ENCODE measurements at regions not wholly inside any gene's neighbourhood (a gene's known extent, or its start where the extent isn't known, plus 50 kb on each side); places are given as distances from the start of the nearest gene placed in this dataset.

DNA sequence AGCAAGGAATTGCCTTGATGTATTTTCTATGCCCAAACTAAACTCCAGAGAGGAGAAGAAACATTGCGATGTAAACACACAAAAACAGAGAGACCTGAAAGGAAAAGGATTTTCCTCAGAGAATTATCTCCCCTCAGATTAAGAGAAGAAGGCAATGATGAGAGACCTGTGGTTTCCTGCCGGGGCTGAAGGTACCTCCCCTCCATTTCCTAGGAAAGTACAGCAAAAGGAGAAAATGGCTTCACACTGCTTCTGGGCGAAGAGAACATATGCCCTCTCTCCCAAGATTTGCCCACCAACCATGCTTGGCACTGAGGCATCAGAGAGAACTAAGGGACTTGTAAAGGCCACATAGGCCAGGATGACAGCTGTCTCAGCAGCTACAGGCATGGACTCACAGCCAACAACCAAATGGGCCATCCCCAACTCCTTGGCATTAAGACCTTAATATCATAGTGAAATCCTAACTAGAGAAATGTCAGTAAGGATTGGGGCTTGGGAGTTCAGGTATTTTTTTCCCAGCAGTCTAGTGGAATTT is 523.0 kb downstream of the PTPRC start:
- DNase-seq (ENCODE audit: low spot score) = no peak

DNA sequence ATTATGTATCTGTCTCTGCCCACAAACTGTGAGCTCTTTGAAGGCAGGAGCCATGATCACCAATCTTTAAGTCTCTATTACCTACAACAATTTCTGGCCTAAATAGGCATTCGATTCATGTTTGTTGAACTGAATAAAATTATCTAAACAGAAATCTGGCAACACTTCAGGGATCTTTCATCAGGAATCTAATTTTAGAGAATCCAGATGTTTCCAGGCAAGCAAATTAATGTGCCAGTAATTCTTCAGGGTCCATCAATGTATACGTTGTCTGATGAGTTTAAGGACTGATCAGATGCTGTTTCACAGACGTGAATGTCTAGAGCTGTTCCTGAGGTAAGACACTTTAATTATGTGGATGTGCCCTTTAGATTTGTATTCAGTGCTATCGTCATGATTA is 524.4 kb downstream of the PTPRC start:
- no peak for DNase-seq (ENCODE audit: low spot score)

DNA sequence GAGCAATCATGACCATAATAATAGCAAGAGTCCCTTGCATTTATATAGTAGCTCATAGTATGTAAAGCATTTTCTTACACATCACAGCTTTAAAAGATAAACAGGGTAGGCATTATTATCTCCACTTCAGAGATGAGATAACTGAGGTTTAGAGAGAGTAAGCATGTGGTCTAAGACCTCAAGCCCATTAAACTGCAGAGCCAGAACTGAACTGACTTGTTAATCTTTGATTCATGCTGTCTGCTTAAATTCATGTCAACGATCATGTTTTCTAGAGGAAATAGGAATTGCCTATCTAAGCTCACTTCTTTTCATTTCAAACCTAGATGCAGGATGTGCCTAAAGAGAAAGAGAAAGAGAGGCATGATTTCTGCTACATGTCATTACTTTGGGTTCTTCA is 524.8 kb downstream of the PTPRC start:
- DNase-seq (ENCODE audit: low spot score) = no peak

DNA sequence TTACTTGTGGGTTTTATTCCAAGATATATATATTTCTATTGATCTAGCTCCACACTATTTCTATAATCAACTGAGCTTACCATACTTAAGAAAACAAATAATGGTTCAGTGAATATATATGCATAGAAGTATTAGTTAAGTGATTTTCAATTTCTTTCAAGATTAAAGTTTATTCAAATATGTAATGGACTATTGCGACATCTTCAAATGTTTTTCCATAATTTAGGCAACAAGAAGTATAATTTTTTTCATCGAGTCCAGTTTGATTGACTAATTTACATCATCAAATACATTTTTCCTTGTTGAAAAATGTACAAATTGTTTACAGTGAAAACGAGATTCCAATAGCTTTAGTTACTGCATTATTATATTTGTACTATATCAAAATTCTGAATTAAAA is 528.6 kb downstream of the PTPRC start:
- no peak for DNase-seq (ENCODE audit: low spot score)

DNA sequence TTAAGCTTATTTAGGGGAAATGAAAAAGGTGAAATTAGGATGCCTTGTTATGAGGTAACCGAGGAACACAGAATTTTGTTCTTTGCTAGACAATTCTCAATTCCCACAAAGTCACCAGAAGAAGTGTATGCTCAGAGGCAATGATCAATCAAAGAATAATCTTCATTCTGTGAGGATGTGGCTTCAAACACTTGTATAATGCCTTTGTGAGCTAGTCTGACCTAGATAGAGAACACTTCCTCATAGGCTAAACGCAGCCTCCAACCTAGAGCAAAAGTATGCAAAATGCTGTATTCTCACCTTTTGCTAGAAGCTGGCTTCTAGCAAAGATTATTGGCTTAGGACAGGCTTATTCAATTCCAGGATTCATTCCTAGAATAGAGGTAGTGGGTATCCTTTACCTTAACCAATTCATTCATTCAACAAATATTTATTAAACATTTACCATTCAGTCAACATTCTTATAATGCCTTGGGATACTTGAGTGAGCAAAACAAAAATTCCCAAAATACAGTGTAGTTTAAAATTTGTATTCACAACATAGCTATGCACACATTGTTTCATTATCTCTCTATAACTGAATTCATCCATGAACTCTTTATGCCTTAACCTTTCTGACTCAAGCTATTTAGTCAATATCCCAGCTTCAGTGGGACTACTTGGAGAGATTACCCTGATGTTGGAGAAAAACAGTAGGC is 530.2 kb downstream of the PTPRC start:
- DNase-seq (ENCODE audit: low spot score) = no peak

DNA sequence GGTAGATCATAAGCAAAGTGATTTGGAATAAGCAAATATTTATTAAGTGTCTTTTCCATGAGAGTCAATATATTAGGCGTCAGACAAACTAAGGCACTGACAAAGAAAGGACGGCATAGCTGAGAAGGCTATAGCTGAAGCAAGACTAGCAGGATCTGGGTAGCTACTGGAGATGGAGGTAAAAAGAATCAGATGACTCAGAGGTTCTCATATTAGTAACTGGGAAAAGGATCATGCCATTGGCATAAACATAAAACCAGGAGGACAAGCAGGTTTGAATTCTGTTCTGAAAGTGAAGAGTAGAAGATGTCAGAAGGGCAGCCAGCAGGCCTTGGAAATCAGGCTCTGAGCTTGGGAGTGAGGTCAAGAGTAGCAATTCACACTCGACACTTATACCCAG is 531.9 kb downstream of the PTPRC start:
- DNase-seq (ENCODE audit: low spot score) = no peak

DNA sequence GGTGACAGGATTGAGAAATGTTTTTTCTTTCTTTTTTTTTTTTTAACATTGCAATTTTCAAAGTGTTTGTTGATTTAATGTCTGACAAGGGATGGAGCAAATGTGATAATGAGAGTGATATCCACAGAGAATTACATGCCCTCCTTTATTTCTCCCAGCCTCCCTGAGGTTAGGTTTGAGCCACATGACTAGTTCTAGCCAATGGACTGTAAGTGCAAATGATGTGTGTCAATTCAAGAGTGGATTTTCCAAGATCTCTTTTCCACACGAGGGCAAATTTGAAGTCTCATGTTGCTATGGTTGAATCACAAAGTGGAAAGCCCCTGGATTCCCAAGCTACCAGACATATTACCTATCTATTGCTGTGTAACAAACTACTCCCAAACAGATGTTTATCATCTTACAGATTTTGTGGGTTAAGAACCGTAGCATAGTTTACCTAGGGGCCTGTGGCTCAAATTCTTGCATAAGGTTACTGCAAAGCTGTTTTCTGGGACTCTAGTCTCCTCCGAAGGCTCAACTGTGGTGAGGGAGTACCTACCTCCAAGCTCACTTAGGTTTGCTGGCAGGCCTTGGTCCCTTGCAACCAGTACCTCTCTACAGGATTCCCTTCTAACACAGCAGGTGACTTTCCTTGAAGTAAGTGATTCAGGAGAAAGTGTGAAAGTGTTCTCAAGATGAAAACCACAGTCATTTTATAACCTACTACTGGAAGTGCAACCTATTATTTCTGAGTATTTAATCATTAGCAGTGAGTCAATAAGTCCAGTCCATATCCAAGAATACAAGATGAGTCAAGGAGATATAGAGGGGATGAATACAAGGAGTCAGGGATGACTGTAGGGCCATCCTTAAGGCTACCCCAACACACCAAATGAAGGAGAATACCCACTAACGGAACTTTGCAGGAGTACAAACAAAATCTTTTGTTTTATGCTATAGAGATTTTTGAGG is 533.6 kb downstream of the PTPRC start:
- no peak for DNase-seq (ENCODE audit: low spot score)

DNA sequence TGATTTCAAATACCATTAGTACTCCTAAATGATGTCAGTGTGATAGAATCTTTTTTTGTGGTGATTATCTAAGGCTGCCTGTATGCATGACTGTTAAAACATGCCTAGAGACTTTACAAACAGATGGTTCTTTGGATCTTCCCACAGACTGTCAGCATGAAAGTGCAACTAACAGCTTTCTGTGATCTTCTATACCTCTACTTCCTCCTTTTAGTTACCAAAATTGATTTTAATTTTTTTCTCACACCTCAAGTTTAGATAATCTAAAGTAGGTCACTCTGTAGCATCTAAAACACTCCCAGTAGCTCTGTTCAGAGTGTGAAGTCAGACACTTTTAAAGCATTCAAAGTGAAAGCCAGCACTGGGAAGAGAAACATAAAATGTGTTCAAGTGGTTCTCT is 534.5 kb downstream of the PTPRC start:
- no peak for DNase-seq (ENCODE audit: low spot score)

DNA sequence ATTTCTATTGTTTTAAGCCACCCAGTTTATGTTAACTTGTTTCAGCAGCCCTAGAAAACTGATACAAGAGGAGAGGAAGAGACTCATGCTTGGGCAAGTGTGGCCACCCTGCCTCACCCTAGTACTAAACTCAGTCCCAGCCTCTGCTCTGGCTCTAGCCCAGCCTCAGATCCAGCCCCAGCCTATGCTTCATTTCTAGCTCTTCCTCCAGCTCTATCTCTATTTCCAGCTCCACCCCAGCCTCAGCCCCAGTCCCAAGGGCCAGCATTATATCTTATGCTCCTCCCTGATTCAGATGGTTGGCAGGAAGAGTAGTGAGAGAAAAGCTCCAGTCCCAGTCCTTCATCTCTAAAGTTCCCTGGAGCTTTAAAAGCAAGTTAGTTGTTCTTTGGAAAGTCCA is 535.5 kb downstream of the PTPRC start:
- DNase-seq (ENCODE audit: low spot score) = no peak

DNA sequence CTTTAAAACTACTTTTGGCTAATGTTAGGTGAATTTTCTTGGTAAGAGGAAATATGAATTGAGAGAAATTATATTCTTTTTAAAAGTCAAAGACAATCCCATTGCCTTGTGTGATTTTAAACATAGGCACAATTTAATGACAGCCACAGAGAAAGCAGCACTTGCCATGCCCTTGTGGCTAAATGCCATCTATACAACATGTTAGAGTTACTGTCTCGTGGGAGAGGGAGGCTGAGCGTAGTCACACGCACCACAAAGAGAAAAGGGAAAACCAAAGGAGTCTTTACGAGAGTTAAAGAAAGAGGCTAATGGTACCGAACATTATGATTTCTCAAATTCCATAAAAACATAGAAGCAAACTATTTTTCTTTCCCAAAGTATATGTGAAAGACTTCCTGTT is 537.9 kb downstream of the PTPRC start:
- DNase-seq (ENCODE audit: low spot score) = no peak

DNA sequence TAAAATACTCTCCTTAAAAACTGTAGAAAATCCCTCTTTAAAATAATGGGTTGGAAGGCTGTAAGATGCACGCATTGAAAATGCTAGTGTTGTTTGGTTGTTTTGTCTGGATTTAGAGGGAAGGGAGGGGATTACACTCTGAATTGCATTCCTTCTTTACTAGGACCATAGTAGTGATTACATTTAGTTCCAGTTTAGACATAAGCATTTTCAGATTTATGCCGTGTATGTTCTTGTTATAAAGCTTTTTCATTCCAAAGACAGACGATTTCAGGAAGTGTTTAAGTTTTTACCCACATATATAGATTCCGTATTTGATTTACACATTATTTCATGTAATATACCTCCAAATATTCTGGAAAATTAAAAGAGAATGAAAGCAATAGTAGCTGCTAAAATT is 538.4 kb downstream of the PTPRC start:
- no peak for DNase-seq (ENCODE audit: low spot score)

DNA sequence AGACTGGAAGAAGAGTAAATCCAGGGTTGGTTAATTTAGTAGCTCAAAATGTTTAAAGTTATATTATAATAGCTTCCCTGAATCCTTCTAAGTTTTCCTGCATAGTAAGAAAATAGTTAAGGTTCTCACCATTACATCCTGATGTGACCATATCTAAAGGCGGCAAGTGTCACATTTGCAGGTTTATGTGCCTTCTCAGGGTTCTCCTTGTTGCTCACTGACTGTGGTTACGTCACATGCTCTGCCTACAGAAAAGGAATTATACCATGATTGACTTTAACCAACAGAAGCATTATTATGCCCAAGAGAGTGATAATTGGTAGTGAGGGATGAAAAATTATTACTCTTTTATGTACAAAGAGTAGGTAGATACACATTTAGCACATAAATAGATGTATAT is 539.8 kb downstream of the PTPRC start:
- no peak for DNase-seq (ENCODE audit: low spot score)

DNA sequence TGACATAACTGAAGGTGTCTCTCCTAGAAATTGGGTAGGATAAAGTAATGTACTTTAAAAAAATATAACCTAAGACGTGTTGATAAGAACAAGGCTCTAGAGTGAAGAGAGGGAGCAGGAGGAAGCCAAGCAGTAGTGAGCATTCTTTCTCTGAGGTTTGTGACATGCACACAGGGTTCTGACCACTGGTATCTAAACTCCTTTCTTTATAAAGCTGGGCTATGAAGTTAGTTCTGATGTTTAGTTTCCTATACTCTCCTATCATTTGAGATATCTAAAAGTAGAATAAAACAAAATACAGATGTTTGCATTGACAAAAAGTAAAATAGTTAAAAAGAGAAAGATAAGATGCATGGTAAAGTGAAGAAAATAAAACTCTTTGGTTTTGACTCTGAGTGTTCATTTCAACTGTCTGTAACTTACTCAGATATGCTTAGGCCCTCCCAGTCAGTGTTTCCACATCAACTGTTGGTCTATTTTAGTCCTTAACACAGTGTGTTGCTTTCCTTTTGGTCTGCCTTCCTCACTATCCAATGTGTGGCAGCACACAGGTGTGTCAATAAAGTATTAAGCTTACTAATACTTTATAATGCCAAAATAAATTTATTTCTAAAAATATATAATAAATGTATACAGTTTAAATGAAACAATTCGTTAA is 543.5 kb downstream of the PTPRC start:
- DNase-seq (ENCODE audit: low spot score) = no peak

DNA sequence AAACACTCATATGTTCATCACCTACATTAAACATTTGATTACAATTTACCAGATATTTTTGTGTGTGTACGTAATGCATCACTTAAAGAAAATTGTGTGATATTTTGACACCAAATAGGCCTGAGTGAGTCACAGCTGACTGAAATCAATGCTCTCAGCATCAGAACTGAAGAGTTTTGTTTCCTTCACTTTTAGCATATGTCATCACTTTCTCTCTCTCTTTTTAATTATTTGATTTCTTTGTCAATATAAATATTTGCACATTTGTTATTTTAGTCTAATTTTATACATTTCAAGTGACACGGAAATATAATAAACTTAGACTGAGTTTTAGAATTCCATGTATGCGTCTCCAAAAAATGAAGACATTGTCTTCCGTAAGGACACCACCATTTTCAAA is 545.3 kb downstream of the PTPRC start:
- DNase-seq (ENCODE audit: low spot score) = no peak

DNA sequence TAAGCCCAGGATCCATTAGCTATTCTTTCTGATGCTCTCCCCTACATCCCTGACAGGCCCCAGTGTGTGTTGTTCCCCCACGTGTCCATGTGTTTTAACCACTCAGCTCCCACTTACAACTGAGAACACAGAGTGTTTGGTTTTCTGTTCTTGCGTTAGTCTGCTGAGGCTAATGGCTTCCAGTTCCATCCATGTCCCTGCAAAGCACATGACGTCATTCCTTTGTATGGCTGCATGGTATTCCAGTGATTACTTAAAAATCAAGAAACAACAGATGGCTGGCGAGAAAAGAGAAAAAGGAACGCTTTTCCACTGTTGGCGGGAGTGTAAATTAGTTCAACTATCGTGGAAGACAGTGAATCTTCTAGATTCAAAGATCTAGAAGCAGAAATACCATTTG is 556.0 kb downstream of the PTPRC start:
- no peak for DNase-seq (ENCODE audit: low spot score)

DNA sequence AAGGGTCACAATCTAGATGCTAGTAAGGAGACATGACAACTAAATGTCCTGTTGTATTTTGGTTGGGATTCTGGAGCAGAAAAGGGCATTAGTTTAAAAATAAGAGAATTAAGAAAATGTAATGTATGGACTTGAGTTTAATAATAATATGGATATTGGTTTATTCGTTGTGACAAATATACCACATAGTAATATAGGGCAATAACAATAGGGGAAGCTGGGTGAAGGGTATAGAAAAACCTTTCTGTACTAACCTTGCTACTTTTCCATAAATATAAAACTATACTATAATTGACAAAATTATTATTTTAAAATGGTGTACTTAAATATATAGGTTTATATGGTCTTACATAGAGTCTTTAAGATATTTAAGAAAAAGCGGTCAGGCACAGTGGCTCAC is 558.9 kb downstream of the PTPRC start:
- no peak for DNase-seq (ENCODE audit: low spot score)

DNA sequence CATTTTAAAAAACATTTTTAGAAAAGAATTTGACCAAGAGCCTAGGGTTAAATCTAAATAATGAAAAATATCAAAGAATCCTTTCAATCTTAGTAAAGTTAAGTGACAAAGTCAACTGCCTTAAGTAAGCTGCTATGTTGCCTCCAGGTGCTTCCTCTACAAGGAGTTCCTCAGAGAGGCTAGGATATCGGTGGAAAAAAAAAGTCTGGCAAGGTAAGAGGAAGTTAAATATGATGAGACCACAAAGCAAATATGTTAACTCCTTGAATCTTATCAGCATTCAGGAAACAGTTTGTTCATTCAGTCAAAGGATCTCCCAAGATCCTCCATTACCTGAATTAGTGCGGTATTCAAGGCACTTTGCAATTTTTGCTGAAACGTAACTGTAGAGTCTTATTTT is 563.5 kb downstream of the PTPRC start:
- DNase-seq (ENCODE audit: low spot score) = no peak

DNA sequence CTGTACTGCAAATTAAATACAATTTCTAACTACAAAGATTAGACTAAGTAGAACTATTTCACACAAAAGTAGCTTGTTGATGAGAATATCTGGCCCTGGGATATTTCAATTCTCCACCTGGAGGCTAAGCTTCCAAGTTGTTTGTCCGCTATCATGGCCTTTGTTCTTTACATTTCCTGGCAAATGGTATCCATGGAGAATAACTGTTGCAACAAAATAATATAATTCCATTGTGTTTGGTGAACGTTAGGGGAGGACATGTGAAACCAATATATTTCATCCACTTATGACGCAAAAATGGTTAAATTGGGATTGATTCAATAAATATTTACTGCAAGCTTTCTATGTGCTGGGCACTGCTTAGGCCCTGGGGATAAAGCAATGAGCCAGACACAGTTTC is 565.4 kb downstream of the PTPRC start:
- no peak for DNase-seq (ENCODE audit: low spot score)

DNA sequence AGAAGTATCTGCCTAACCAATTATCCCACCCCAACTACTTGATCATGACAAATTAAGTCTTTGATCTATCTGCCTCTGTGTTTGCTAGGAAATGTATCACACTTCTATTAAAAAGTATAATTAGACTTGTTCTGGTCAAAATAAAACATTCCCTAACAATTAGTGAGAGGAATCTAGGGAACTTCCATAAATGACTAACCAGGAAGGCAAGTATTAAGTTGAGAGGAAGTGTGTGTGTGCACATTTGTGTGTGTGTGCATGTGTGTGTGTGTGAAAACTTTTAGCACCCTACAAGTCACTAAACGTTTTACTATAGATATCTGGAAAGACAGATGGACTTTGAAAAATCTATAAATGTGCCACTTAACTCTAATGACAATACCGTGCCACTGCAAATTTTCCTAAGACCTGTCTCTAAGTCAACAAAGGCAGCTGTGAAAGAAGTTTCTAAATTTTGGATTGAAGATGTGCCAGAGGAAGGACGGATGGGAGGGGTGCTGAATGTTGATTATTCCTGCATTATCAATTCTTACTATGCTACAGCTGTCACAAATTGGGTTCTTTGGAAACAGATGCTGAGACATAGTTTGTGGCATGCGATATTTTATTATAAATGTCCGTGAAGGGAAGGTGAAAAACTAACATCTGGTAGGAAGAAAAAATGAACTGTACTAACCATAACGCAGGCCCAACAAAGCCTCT is 567.1 kb downstream of the PTPRC start:
- no peak for DNase-seq (ENCODE audit: low spot score)

DNA sequence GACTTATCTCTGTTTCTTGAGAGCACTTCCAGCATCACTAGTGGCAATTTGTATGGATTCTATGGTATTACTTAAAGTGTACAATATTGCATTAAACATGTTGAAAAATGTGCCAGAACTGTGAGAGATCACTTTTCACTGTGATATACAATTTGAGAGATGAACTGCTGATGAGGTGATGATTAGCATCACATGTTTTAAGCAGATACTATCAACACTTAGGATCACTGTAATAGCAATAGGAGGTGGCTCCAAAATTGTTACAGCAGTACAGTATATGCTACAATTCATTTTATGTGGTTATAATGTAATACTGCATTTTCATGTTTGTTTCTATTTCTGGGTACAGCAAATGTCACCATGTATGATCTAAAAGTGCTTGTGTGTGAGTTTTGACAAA is 570.0 kb downstream of the PTPRC start:
- no peak for DNase-seq (ENCODE audit: low spot score)

DNA sequence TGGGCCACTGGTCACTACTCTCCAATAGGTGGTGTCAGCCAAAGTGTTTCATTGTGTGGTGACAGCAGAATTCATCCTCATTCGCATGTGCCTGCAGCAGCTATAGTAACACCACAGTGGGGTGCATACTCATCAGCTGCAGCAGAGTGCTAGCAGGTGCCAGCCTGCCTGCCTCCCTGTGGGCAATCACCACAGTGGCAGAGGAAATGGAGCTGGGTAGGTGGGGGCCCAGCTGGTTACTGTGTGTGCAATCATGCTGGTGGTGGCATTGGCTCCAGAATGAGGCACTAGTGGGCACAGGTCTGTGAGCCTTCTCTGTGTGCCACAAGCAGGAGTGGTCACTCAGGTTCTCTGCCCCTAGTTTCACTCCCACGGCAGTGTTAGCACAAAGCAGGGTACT is 579.2 kb downstream of the PTPRC start:
- no peak for DNase-seq (ENCODE audit: low spot score)

DNA sequence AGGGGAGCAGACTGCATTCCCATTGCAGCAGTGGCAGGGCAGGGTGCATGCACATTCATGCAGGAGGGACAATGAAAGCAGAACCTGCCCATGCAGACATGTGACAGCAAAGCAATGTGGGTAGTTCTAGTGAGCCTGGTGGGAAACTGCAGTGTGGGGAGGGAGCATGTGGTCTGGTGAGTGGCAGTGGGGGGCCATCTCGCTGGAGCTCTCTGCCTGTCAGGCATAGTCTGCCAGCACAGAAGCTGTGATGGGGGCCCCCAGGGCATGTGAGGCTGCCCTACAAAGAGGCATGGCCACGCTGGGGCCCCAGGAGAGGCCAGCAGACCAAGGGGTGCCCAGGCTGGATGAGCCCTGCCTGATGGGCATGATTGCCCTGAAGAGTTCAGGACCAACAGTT is 579.7 kb downstream of the PTPRC start:
- no peak for DNase-seq (ENCODE audit: low spot score)

Data from AG08395 (cell line).